ENCODE measurements at regions not wholly inside any gene's neighbourhood (a gene's known extent, or its start where the extent isn't known, plus 50 kb on each side); places are given as distances from the start of the nearest gene placed in this dataset.

DNA sequence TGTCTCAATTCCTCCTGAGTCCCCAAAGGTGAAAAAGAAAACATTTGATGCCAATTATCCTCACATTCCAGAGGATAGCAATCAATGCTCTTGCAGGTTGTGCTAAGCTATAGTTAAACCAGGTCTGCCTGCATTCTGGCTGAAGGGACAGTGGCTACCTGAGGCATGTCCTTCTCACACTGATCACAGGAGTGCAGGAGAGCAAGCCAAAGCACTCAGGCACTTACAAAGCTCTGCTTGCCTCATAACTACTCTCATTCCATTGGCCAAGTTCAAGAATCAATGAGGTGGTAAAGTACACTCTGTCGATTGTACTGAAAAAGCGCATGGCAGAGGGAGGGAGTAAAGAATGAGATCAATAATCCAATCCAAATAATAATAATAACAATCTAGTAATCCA, 342.0 kb upstream of the PPP2R3A start:
- no peaks in the 10 kb centered on the region for H3K36me3 ChIP-seq
- no peaks in the 10 kb centered on the region for H3K9me3 ChIP-seq
- H3K27me3 ChIP-seq = no peaks in the 10 kb centered on the region
- WGBS = 89% methylated on average over 2 of the region's 2 CpGs
- H3K4me1 ChIP-seq = no peaks in the 10 kb centered on the region
- H3K27ac ChIP-seq = no peak overlapping the region
- H3K4me3 ChIP-seq = no peak overlapping the region
- TF ChIP-seq EP300 (IDR thresholded peaks at IDR 0.05) (no peak), POLR2A (IDR thresholded peaks at IDR 0.05) (no peak), POLR2AphosphoS5 (IDR thresholded peaks at IDR 0.05) (no peak)
- TF ChIP-seq, protein P1, sequence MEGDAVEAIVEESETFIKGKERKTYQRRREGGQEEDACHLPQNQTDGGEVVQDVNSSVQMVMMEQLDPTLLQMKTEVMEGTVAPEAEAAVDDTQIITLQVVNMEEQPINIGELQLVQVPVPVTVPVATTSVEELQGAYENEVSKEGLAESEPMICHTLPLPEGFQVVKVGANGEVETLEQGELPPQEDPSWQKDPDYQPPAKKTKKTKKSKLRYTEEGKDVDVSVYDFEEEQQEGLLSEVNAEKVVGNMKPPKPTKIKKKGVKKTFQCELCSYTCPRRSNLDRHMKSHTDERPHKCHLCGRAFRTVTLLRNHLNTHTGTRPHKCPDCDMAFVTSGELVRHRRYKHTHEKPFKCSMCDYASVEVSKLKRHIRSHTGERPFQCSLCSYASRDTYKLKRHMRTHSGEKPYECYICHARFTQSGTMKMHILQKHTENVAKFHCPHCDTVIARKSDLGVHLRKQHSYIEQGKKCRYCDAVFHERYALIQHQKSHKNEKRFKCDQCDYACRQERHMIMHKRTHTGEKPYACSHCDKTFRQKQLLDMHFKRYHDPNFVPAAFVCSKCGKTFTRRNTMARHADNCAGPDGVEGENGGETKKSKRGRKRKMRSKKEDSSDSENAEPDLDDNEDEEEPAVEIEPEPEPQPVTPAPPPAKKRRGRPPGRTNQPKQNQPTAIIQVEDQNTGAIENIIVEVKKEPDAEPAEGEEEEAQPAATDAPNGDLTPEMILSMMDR (IDR thresholded peaks at IDR 0.05) = no peak
- DNase-seq (ENCODE audit: low spot score in 2 of 2) = no peak

DNA sequence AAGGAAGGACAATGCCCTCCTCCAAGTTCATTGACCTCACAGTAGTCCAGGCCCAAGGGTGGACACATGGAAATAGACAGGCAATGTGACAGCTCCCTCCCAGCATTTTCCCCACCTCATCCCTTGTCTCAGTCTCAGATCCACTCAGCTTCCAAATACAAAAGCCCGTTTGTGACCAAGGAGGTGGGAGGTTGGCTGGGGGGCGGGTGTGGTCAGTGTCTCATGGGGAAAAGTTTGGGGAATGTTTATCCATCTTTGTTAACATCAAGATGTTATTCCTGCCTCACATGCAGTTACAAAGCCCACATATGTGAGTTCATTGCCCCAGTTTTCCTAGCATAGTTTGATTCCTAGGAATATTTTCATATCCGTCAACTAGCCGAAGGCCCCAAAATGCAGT, 338.5 kb upstream of the PPP2R3A start:
- Histone ChIP-seq H3K27ac (no peak overlapping the region), H3K4me3 (no peak overlapping the region), H3K4me1 (no peaks in the 10 kb centered on the region), H3K27me3 (no peaks in the 10 kb centered on the region), H3K9me3 (no peaks in the 10 kb centered on the region), H3K36me3 (no peaks in the 10 kb centered on the region)
- 75% methylated on average over 4 of the region's 4 CpGs for WGBS
- TF ChIP-seq POLR2AphosphoS5 (IDR thresholded peaks at IDR 0.05) = no peak
- no peak for TF ChIP-seq EP300 (IDR thresholded peaks at IDR 0.05)
- TF ChIP-seq POLR2A (IDR thresholded peaks at IDR 0.05) = no peak
- TF ChIP-seq, protein P1 (IDR thresholded peaks at IDR 0.05) = no peak
- DNase-seq (ENCODE audit: low spot score in 2 of 2) = no peak

DNA sequence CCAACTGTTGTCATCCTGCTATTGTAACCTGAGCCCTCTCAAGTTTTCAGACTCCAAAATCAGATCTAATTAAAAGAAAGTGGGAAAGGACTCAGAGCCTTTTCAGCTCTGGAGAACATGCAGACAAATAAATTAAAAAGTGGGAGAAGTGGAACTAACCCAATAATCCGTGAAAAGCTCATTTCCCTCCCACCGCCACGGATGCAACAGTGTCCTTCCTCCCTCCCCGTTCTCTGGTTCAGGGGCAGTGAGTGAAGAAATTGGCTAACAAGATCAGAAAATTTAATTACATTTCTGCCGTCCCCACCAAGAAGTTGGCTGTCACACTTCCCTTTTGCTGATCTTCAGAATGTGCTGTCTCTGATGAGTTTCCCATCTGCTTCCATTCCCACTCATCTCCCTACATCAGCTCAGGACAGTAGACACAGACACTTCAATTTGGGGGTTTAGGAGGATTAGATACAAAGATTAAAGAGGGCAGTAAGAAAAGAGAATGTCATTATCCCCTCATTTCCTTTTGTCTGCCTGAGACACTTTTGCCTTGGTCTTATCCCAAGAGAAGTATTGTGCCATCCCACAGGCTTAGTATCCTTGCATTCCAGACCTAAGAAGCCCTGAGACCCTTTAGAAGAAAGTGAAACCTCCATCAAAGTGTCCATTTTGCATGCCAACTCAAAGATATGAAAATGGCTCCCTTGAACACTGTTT, 335.7 kb upstream of the PPP2R3A start:
- H3K27me3 ChIP-seq = no peaks in the 10 kb centered on the region
- no peak overlapping the region for H3K4me3 ChIP-seq
- H3K9me3 ChIP-seq = no peaks in the 10 kb centered on the region
- TF ChIP-seq, protein P1 (IDR thresholded peaks at IDR 0.05) = no peak
- TF ChIP-seq POLR2A (IDR thresholded peaks at IDR 0.05) (no peak), POLR2AphosphoS5 (IDR thresholded peaks at IDR 0.05) (no peak), EP300 (IDR thresholded peaks at IDR 0.05) (no peak)
- H3K36me3 ChIP-seq = no peaks in the 10 kb centered on the region
- H3K27ac ChIP-seq = no peak overlapping the region
- no peaks in the 10 kb centered on the region for H3K4me1 ChIP-seq
- DNase-seq (ENCODE audit: low spot score in 2 of 2) = no peak
- 59% methylated on average over 5 of the region's 5 CpGs for WGBS

DNA sequence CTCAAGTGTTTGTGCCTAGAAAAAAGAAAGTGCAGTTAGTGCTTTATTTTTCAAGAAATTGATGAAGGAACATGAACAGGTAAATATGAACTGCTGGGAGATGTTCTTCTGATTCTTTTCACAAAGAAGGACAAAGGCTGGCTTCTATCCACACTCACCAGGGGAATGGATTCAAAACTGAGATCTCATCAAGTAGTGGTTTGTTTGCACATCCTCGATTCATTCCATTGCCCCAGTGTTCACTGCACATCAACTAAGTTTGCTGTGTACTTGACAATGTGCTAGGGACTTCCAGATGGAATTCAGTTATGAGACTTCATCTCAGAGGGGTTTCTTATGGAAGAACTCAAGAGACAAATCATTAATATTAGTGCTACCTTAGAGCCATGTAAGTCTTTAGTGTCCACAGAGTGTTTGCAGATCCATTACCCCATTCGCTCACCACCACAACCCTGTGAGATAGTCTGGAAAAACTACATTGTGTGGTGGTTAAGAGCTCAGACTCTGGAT, 332.9 kb upstream of the PPP2R3A start:
- Histone ChIP-seq H3K36me3 (no peaks in the 10 kb centered on the region), H3K4me1 (no peaks in the 10 kb centered on the region), H3K27ac (no peak overlapping the region), H3K9me3 (no peaks in the 10 kb centered on the region), H3K27me3 (no peaks in the 10 kb centered on the region), H3K4me3 (no peak overlapping the region)
- TF ChIP-seq POLR2AphosphoS5 (IDR thresholded peaks at IDR 0.05) (no peak), EP300 (IDR thresholded peaks at IDR 0.05) (no peak), POLR2A (IDR thresholded peaks at IDR 0.05) (no peak)
- TF ChIP-seq, protein P1 (IDR thresholded peaks at IDR 0.05) = no peak
- WGBS = 91% methylated on average over 2 of the region's 2 CpGs
- no peak for DNase-seq (ENCODE audit: low spot score in 2 of 2)

DNA sequence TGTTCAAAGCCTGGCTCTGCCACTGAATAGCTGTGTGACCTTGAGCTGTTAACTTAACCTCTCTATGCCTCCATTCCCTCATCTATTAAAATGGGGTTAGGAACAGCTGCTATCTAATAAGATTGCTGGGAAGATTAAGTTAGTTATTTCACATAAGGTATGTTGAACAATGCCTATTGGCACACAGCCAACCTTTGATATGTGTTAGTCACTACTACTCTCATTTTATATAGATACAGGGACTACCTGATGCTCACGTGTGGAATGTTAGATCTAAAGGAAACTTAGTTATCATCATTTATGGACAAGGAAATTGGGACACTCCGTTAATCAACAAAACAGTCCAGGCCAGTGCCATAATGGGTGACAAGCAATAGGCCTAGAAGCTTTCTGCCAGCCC, 332.4 kb upstream of the PPP2R3A start:
- TF ChIP-seq POLR2A (IDR thresholded peaks at IDR 0.05) = no peak
- TF ChIP-seq EP300 (IDR thresholded peaks at IDR 0.05) = no peak
- TF ChIP-seq, protein P1 (IDR thresholded peaks at IDR 0.05) = no peak
- no peak for TF ChIP-seq POLR2AphosphoS5 (IDR thresholded peaks at IDR 0.05)
- WGBS = 69% methylated on average over 2 of the region's 2 CpGs
- Histone ChIP-seq H3K36me3 (no peaks in the 10 kb centered on the region), H3K4me3 (no peak overlapping the region), H3K27ac (no peak overlapping the region), H3K27me3 (no peaks in the 10 kb centered on the region), H3K9me3 (no peaks in the 10 kb centered on the region), H3K4me1 (no peaks in the 10 kb centered on the region)
- no peak for DNase-seq (ENCODE audit: low spot score in 2 of 2)
